Fibroblast of mammary gland (primary cell): ENCODE measurements at regions not wholly inside any gene's neighbourhood (a gene's known extent, or its start where the extent isn't known, plus 50 kb on each side); places are given as distances from the start of the nearest gene placed in this dataset.

Experiments used
- DNase-seq: peaks from one replicate; pipeline ENCODE4 v3.0.0-alpha.2; 2010; ENCODE audit warnings: low read depth
- H3K4me3 ChIP-seq: 2 replicates; pipeline ENCODE4 v1.5.1; 2011; ENCODE audit warnings: low read depth, mild to moderate bottlenecking, low read length, moderate library complexity; ENCODE audit not compliant: control insufficient read depth
- CTCF ChIP-seq: conservative IDR thresholded peaks from 2 replicates; pipeline ENCODE4 v1.5.1; 2011; ENCODE audit warnings: low read depth, low read length, inconsistent platforms; ENCODE audit not compliant: control insufficient read depth, insufficient read depth

- DNase-seq: no peak
- no peak overlapping the region for H3K4me3 ChIP-seq
- no peak for TF ChIP-seq CTCF
Observed at GRCh38 chr16:8183176-8184099, 406.9 kb downstream of the TMEM114 start.

- no peak overlapping the region for H3K4me3 ChIP-seq
- no peak for DNase-seq
- TF ChIP-seq CTCF: no peak
Observed at GRCh38 chr16:8182761-8183160, 407.6 kb downstream of the TMEM114 start.

GRCh38 chr16:8179615-8180014 is 410.7 kb downstream of the TMEM114 start:
- no peak for TF ChIP-seq CTCF
- H3K4me3 ChIP-seq: no peak overlapping the region
- no peak for DNase-seq

- no peak overlapping the region for H3K4me3 ChIP-seq
- TF ChIP-seq CTCF: no peak
- no peak for DNase-seq
Observed at GRCh38 chr16:8178271-8178670, 412.0 kb downstream of the TMEM114 start.

GRCh38 chr16:8175411-8175810 is 414.9 kb downstream of the TMEM114 start:
- H3K4me3 ChIP-seq: no peak overlapping the region
- DNase-seq: no peak
- no peak for TF ChIP-seq CTCF

- TF ChIP-seq CTCF: peak; percentile 61
- peak; percentile 53 for DNase-seq
Observed at GRCh38 chr16:8173111-8173644, 417.1 kb downstream of the TMEM114 start.

GRCh38 chr16:8172551-8172950 is 417.8 kb downstream of the TMEM114 start:
- no peak for TF ChIP-seq CTCF
- no peak overlapping the region for H3K4me3 ChIP-seq
- DNase-seq: no peak

More at GRCh38 chr16:8173111-8173644, 417.1 kb downstream of the TMEM114 start:
- H3K4me3 ChIP-seq: no peak overlapping the region
